Activated CD4-positive, alpha-beta T cell treated with anti-CD3 and anti-CD28 coated beads, Interleukin-2, amount 50 U/mL, for 1 hour (primary cell): ENCODE measurements at regions not wholly inside any gene's neighbourhood (a gene's known extent, or its start where the extent isn't known, plus 50 kb on each side); places are given as distances from the start of the nearest gene placed in this dataset.

ENCODE experiments used
- DNase-seq: peaks from one replicate; pipeline ENCODE4 v3.0.0-alpha.2; 2020

- DNase-seq = no peak
These were observed 213.7 kb downstream of the SAMD5 start for GRCh38 chr6:147722158-147722557.

DNA sequence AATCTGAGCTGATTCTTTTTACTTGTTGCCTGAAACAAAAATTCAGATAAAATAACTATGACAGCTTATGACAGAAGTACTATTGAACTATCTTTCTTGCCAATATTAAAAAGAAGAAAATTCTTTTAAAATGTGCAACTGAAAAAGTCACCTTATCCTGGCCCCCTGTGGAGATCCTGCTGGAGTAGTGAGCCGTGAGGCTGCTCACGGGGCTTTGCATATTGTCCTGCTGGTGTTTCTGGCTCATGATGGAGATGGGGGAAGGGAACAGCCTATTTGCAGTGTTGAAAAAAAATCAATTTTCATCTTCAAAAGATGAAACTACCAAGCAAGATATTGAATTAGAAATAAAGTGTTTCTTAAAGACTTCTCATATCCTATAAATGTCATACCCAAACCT is 216.0 kb downstream of the SAMD5 start:
- no peak for DNase-seq

DNA sequence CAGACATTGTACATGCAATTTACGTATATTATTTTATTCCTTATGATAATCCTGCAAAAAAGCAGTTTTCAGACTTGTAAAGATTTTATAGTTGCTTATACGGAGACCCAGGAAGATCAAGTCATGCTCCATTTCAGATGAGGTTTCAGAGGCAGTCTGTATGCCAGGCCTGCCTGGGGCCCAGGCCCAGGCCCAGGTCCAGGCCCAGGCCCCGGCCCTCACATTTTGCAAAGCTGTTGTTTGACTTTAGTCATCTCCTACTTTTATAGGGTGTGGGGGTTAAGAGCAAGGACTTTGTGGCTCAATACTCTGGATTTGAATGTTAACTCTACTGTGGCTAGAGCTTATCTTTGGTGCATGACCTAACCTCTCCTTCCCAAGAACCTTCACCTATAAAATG is 217.9 kb downstream of the SAMD5 start:
- DNase-seq = no peak

DNA sequence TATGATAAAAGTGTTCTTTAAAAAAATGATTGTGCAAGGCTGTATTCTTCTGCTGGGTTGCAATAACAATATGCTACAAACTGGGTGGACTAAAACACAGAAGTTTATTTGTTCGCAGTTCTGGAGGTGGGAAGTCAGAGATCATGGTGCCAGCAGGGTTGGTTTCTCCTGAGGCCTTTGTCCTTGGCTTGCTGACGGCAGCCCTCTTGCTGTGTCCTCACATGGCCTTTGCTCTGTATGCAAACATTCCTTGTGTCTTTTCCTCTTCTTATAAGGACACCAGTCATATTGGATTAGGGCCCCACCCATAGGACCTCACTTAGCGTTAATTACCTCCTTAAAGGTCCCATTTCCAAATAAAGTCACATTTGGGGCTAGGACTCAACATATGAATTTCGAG is 220.4 kb downstream of the SAMD5 start:
- DNase-seq = no peak

GRCh38 chr6:147733686-147734085 is 225.2 kb downstream of the SAMD5 start:
- DNase-seq = no peak

DNA sequence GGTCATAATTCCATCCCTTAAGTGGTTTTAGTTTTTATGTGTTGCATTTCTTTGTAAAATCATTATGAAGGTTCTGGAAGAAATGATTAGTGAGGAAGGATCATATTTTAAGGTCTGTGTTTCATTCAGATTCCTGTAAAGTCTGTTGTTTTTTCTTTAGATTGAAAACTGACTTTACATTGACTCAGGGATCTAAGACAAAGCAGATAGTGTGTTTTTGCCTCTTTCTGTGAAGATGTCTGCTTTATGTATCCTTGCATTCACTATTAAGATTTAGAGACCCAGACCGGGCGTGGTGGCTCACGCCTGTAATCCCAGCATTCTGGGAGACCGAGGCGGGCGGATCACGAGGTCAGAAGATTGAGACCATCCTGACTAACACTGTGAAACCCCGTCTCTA is 225.7 kb downstream of the SAMD5 start:
- DNase-seq = no peak

GRCh38 chr6:147735924-147736323 is 227.4 kb downstream of the SAMD5 start:
- no peak for DNase-seq

DNA sequence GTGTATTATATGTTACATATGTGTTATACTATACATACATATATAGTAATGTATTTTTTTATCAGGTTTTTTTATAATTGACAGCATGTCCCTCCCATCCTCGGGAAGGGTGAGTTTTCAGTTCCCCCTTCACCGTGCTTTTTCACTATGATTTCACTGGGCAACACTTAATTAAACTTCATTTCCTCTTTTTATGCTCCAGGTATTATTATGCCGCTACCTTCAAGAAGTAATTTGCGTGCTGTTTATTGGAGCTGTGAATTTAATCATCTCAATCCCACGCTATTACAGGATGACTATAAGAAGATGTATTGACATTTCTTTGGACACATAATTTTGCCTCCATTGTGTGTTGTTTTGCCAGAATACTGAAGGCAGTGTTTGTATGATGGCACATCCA is 228.6 kb downstream of the SAMD5 start:
- no peak for DNase-seq

- DNase-seq = no peak
These were observed 229.6 kb downstream of the SAMD5 start for GRCh38 chr6:147738099-147738498.

DNA sequence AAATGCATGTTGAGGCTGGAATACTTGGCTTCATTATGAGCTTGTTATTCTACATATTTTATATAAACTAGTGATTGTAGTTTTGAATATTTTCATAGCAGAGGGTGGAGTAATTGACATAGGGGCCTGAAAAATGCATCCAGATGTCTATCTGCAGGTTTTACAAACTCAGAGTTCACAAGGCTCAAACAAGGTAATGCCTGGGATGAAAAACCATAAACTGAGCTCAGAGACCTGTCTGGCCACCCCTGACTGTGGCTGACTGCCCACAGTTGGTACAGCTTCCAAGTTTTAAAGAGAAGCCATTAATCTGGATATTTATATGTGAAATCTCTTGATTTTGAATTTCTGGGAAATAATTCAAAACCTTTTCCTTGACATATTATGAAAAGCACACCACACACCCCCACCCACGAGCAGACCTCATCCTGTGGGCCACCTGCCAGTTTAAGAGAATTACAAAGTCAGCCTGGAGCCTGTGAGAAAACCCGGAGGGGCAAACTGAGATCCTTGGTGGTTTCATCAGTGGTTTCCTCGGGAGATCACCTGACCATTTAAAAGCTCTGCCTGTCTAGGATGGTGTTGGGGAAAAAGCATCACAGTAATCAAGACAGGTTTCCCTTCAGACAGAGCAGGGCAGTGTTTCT is 230.1 kb downstream of the SAMD5 start:
- no peak for DNase-seq

DNA sequence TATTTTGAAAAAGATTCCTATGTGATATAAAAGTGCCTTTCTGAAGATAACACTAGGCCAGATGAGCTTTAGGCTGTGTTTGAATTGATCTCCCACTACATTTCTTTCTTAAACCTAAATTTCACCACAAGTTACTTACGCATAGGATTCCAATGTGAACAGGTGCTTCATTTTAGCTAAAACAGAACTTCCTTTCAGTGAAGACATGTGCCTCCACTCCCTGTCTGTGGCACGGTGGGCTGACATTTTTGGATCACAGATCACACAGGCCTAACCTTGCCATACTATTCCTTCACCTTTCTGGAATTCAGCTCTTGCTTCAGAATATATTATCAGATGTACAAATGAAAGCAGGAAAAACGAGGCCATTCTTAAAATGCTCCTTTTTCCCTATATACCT is 231.8 kb downstream of the SAMD5 start:
- DNase-seq = no peak

DNA sequence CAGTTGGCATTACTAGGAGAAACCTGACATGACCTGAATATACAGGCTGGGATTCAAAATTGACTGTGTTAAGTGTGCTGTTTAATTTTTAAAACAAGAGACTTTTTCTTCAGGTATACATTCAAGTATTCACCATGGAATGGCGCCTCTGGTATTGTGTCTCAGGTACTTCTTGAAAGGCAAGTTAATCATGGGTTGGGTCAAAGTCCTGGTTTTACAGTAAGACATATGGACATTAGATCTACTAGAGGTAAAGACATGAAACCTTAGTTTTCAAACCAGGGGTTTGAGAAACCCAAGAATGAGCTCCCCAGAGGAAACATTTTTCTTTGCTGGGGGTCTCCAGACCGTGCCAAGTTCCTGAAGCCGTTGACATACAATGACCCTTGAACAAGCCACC is 232.4 kb downstream of the SAMD5 start:
- DNase-seq = no peak

- no peak for DNase-seq
These were observed 232.9 kb downstream of the SAMD5 start for GRCh38 chr6:147741389-147741788.

DNA sequence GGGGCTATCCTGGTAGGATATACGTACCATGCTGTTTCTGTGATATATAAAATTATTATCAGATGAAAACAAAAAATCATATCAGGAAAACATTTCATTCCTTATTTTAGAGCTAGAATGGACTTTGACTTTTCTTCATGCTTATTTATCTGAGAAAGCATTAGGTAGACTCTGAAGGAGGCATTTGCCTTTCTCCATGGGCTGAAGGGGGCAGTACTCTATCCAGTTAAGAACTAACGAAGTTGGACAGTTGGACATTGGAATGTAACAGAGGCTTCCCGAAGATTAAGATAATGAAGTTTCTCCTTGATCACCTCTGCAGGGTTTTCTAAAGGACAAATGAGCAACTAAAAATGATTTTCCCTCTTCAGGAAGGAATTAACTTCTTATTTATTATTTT is 233.9 kb downstream of the SAMD5 start:
- no peak for DNase-seq

- DNase-seq = no peak
These were observed 235.5 kb downstream of the SAMD5 start for GRCh38 chr6:147744012-147744411.

DNA sequence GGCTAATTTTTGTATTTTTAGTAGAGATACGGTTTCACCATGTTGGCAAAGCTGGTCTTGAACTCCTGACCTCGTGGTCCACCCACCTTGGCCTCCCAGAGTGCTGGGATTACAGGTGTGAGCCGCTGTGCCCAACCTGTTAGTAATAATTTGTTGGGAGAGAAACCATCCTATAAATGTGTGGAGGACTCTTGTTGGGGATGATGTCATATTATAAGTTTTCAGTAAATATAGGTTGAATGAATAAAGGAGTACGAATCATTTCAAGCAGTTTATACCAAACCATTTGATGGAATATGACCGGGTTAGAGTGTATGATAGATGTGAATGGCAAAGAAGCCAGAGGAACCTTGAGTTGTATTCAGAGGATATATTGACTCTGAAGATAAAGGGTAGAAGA is 240.8 kb downstream of the SAMD5 start:
- no peak for DNase-seq

GRCh38 chr6:147750413-147750812 is 241.9 kb downstream of the SAMD5 start:
- DNase-seq = no peak

- DNase-seq = no peak
These were observed 242.7 kb downstream of the SAMD5 start for GRCh38 chr6:147751232-147751631.

GRCh38 chr6:147752689-147753403 is 244.4 kb downstream of the SAMD5 start:
- DNase-seq = no peak

GRCh38 chr6:147755999-147756398 is 247.5 kb downstream of the SAMD5 start:
- no peak for DNase-seq

GRCh38 chr6:147756891-147757290 is 248.4 kb downstream of the SAMD5 start:
- DNase-seq = no peak

GRCh38 chr6:147757291-147757690 is 248.8 kb downstream of the SAMD5 start:
- no peak for DNase-seq

DNA sequence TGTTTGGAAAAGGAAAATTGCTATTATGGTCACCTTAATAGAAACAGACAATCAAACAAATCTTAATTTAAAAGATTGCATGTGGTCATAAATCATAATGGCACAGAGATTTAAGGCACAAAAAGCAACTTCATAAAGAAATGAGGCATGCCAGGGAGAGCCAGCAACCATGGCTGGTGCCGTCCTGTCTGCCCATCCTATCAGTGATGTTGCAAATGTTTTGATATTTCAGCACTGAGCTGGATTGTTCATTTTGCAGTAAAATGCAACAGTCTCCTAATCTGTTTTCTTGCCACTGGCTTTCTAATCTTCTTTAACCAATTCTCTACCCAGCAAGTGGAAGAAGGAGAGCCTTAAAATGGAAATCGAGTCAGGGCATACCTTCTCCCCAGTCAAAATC is 249.8 kb downstream of the SAMD5 start:
- DNase-seq = no peak

GRCh38 chr6:147759093-147759492 is 250.6 kb downstream of the SAMD5 start:
- DNase-seq = no peak

DNA sequence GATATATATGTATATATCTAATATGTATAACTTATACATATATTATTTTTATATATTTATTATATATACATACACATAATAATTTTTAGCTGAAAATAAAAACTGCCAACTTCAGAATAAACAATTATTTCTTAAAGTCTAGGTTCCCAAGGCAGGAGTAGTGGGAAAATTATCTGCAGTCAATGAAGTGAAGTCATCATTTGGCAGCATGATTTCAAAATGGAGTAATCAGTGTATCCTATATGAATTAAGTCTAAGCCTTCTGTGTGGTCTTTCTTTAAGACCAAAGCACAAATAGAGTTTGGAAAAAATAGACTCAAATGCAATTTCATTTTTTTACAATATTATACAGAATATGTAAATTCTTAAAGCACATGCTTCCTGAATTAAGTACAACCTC is 251.0 kb downstream of the SAMD5 start:
- DNase-seq = no peak
